ENCODE measurements at regions not wholly inside any gene's neighbourhood (a gene's known extent, or its start where the extent isn't known, plus 50 kb on each side); places are given as distances from the start of the nearest gene placed in this dataset.

GRCh38 chr7:84490661-84491060, 296.1 kb upstream of the SEMA3A start:
- TF ChIP-seq, protein P1, sequence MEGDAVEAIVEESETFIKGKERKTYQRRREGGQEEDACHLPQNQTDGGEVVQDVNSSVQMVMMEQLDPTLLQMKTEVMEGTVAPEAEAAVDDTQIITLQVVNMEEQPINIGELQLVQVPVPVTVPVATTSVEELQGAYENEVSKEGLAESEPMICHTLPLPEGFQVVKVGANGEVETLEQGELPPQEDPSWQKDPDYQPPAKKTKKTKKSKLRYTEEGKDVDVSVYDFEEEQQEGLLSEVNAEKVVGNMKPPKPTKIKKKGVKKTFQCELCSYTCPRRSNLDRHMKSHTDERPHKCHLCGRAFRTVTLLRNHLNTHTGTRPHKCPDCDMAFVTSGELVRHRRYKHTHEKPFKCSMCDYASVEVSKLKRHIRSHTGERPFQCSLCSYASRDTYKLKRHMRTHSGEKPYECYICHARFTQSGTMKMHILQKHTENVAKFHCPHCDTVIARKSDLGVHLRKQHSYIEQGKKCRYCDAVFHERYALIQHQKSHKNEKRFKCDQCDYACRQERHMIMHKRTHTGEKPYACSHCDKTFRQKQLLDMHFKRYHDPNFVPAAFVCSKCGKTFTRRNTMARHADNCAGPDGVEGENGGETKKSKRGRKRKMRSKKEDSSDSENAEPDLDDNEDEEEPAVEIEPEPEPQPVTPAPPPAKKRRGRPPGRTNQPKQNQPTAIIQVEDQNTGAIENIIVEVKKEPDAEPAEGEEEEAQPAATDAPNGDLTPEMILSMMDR (IDR thresholded peaks at IDR 0.05): no peak
- no peak for TF ChIP-seq POLR2A (IDR thresholded peaks at IDR 0.05)
